H1 (cell line): ENCODE measurements at regions not wholly inside any gene's neighbourhood (a gene's known extent, or its start where the extent isn't known, plus 50 kb on each side); places are given as distances from the start of the nearest gene placed in this dataset.

Experiments
- CTCF ChIA-PET: fragments of 300-600 bp; sonication (Branson Sonifier 250); formaldehyde crosslinking; loops from one replicate; lab custom pipeline; 2021; ENCODE audit not compliant: partially characterized antibody; lab: Charles Lee
- POLR2A ChIA-PET: fragments of 300-600 bp; sonication (Branson Sonifier 250); formaldehyde crosslinking; loops from one replicate; lab custom pipeline; 2021; ENCODE audit warnings: inconsistent platforms; ENCODE audit not compliant: partially characterized antibody; lab: Charles Lee
- DNase-seq, 2 experiments: peaks; one replicate each; pipeline versions ENCODE4 v3.0.0 to v3.0.0-alpha.2; 2010 to 2022; ENCODE audit warnings: low spot score in 2 of 2, low read depth in 1 of 2, mixed read lengths in 1 of 2
- FAIRE-seq: peaks from 2 replicates; lab custom pipeline; 2011; peaks lifted over from hg19 to GRCh38; lab: Jason Lieb, UNC
- H2AFZ ChIP-seq: 2 replicates; pipeline ENCODE4 v1.8.1; 2012; ENCODE audit warnings: low read length, inconsistent platforms
- H2AK5ac ChIP-seq: 2 replicates; pipeline ENCODE4 v1.6.1; 2013; ENCODE audit warnings: low read depth, low read length
- H2BK120ac ChIP-seq: replicated peaks from 2 replicates; pipeline ENCODE3; 2013; ENCODE audit warnings: low read depth, low read length, inconsistent platforms
- H2BK12ac ChIP-seq: 2 replicates; pipeline ENCODE4 v1.6.1; 2013; ENCODE audit warnings: low read depth, low read length
- H2BK15ac ChIP-seq: 2 replicates; pipeline ENCODE4 v1.6.1; 2013; ENCODE audit warnings: low read length
- H2BK20ac ChIP-seq: 2 replicates; pipeline ENCODE4 v1.6.1; 2013; ENCODE audit warnings: low read length
- H2BK5ac ChIP-seq: 2 replicates; pipeline ENCODE4 v1.6.1; 2013; ENCODE audit warnings: low read depth, low read length
- H3K14ac ChIP-seq: 2 replicates; pipeline ENCODE4 v1.6.1; 2013; ENCODE audit warnings: inconsistent platforms; ENCODE audit not compliant: insufficient read length
- H3K18ac ChIP-seq: 2 replicates; pipeline ENCODE4 v1.6.1; 2013; ENCODE audit warnings: low read length; ENCODE audit errors: extremely low read depth
- H3K23ac ChIP-seq: 2 replicates; pipeline ENCODE4 v1.6.1; 2013; ENCODE audit warnings: inconsistent platforms; ENCODE audit not compliant: insufficient read length
- H3K23me2 ChIP-seq: 2 replicates; pipeline ENCODE4 v1.6.1; 2013; ENCODE audit warnings: low read depth, low read length
- H3K27ac ChIP-seq: 2 replicates; pipeline ENCODE4 v1.6.1; 2011; ENCODE audit warnings: low read depth, low read length, inconsistent platforms
- H3K27me3 ChIP-seq, 4 experiments: replicated peaks in 1 of 4; 1 replicate in 1 of 4; 2 replicates in 3 of 4; pipeline versions ENCODE4 v1.6.1 to v1.8.1; 2011 to 2013; ENCODE audit warnings: low read length in 3 of 4, mild to moderate bottlenecking in 3 of 4, inconsistent platforms in 2 of 4, mixed read lengths in 2 of 4, moderate library complexity in 1 of 4; ENCODE audit not compliant: control insufficient read depth in 3 of 4, insufficient read depth in 3 of 4; ENCODE audit errors: extremely low read depth in 1 of 4
- H3K36me3 ChIP-seq, 4 experiments: 2 replicates each; pipeline versions ENCODE4 v1.6.1 to v1.8.1; 2011 to 2013; ENCODE audit warnings: mild to moderate bottlenecking in 4 of 4, low read length in 3 of 4, moderate library complexity in 2 of 4, control low read depth in 1 of 4, inconsistent platforms in 1 of 4; ENCODE audit not compliant: insufficient read depth in 4 of 4, control insufficient read depth in 2 of 4
- H3K4ac ChIP-seq: replicated peaks from 2 replicates; pipeline ENCODE3; 2013; ENCODE audit warnings: low read length, low read depth, mixed read lengths, inconsistent platforms; ENCODE audit not compliant: insufficient read length
- H3K4me1 ChIP-seq, 4 experiments: replicated peaks in 1 of 4; 1 replicate in 1 of 4; 2 replicates in 3 of 4; pipeline versions ENCODE4 v1.6.1 to v1.8.1; 2011 to 2013; ENCODE audit warnings: low read length in 3 of 4, inconsistent platforms in 2 of 4, mixed read lengths in 1 of 4; ENCODE audit not compliant: insufficient read depth in 4 of 4, control insufficient read depth in 3 of 4
- H3K4me2 ChIP-seq, 2 experiments: 2 replicates each; pipeline versions ENCODE4 v1.6.1 to v1.8.1; 2011 to 2013; ENCODE audit warnings: low read depth in 2 of 2, low read length in 2 of 2, control low read depth in 1 of 2, inconsistent platforms in 1 of 2, mild to moderate bottlenecking in 1 of 2; ENCODE audit not compliant: insufficient read depth in 1 of 2
- H3K4me3 ChIP-seq, 4 experiments: fragments of 200-600, 300-600 bp in 1 of 4; sonication (generic), shearing (Covaris generic), sonication (Bioruptor Twin) in 1 of 4; 2 replicates each; pipeline versions ENCODE4 v1.5.1 to v1.8.1; 2011 to 2016; ENCODE audit warnings: low read length in 4 of 4, low read depth in 3 of 4, control low read depth in 2 of 4, inconsistent platforms in 2 of 4, mild to moderate bottlenecking in 2 of 4, mixed read lengths in 1 of 4, moderate library complexity in 1 of 4; ENCODE audit not compliant: insufficient read depth in 2 of 4; ENCODE audit errors: extremely low read depth in 1 of 4
- H3K56ac ChIP-seq: replicated peaks from 2 replicates; pipeline ENCODE3; 2013; ENCODE audit warnings: low read depth, mild to moderate bottlenecking, mixed read lengths, low read length, inconsistent platforms; ENCODE audit not compliant: insufficient read length
- H3K79me1 ChIP-seq: 2 replicates; pipeline ENCODE4 v1.6.1; 2013; ENCODE audit warnings: low read depth, low read length, control low read depth
- H3K79me2 ChIP-seq, 2 experiments: 2 replicates each; pipeline versions ENCODE4 v1.6.1 to v1.8.1; 2012 to 2013; ENCODE audit warnings: low read length in 2 of 2, mild to moderate bottlenecking in 2 of 2, inconsistent platforms in 1 of 2; ENCODE audit not compliant: insufficient read depth in 2 of 2, control insufficient read depth in 1 of 2
- H3K9ac ChIP-seq, 4 experiments: replicated peaks in 1 of 4; 1 replicate in 1 of 4; 2 replicates in 3 of 4; pipeline versions ENCODE4 v1.6.1 to v1.8.1; 2011 to 2013; ENCODE audit warnings: low read depth in 3 of 4, low read length in 3 of 4, control low read depth in 2 of 4, mild to moderate bottlenecking in 2 of 4, moderate library complexity in 2 of 4, inconsistent platforms in 1 of 4; ENCODE audit errors: extremely low read depth in 1 of 4
- H3K9me3 ChIP-seq, 2 experiments: 2 replicates each; pipeline versions ENCODE4 v1.6.1 to v1.8.1; 2012 to 2013; ENCODE audit warnings: mild to moderate bottlenecking in 2 of 2, moderate library complexity in 2 of 2, control low read depth in 1 of 2, inconsistent platforms in 1 of 2, low read depth in 1 of 2, low read length in 1 of 2, mixed read lengths in 1 of 2; ENCODE audit not compliant: insufficient read depth in 2 of 2
- H4K20me1 ChIP-seq, 2 experiments: replicated peaks in 1 of 2; 2 replicates each; pipeline versions ENCODE3 to v1.8.1; 2011 to 2013; ENCODE audit warnings: inconsistent platforms in 2 of 2, low read length in 2 of 2, mild to moderate bottlenecking in 1 of 2; ENCODE audit not compliant: insufficient read depth in 2 of 2, control insufficient read depth in 1 of 2
- H4K5ac ChIP-seq: 2 replicates; pipeline ENCODE4 v1.6.1; 2013; ENCODE audit warnings: low read length, low read depth, mixed read lengths, inconsistent platforms; ENCODE audit not compliant: insufficient read length
- H4K8ac ChIP-seq: 2 replicates; pipeline ENCODE4 v1.8.0; 2013; ENCODE audit warnings: mild to moderate bottlenecking, moderate library complexity, low read length, inconsistent platforms; ENCODE audit not compliant: insufficient read depth; ENCODE audit errors: extremely low read depth
- H4K91ac ChIP-seq: replicated peaks from 2 replicates; pipeline ENCODE3; 2013; ENCODE audit warnings: low read length, mixed read lengths, inconsistent platforms; ENCODE audit not compliant: insufficient read length
- CHD1 ChIP-seq: IDR thresholded peaks from 2 replicates; pipeline ENCODE4 v1.6.1; 2012; ENCODE audit warnings: low read depth, low read length, improper control_type of control experiment
- CHD2 ChIP-seq: IDR thresholded peaks from 2 replicates; pipeline ENCODE4 v1.6.1; 2012; ENCODE audit warnings: low read length, improper control_type of control experiment
- CTBP2 ChIP-seq: IDR thresholded peaks from 2 replicates; pipeline ENCODE4 v1.7.0; 2011; ENCODE audit warnings: borderline replicate concordance, mild to moderate bottlenecking, moderate library complexity, mixed read lengths, low read length; ENCODE audit not compliant: insufficient read depth, insufficient read length
- EZH2 ChIP-seq: fragments of 200-600 bp; sonication (generic); IDR thresholded peaks from 2 replicates; pipeline ENCODE4 v1.7.1; 2012; ENCODE audit warnings: low read depth, mild to moderate bottlenecking, moderate library complexity, low read length, inconsistent platforms; ENCODE audit not compliant: severe bottlenecking
- HDAC6 ChIP-seq: IDR thresholded peaks from one replicate; pipeline ENCODE4 v1.7.1; 2012; ENCODE audit warnings: low read depth, mild to moderate bottlenecking, inconsistent platforms, low read length, moderate library complexity
- NANOG ChIP-seq: IDR thresholded peaks from 2 replicates; pipeline ENCODE4 v1.6.1; 2011; ENCODE audit warnings: low read length, low read depth, mild to moderate bottlenecking, inconsistent platforms; ENCODE audit not compliant: insufficient read depth, poor library complexity, severe bottlenecking
- POU5F1 ChIP-seq: IDR thresholded peaks from 2 replicates; pipeline ENCODE4 v1.6.1; 2011; ENCODE audit warnings: low read depth, mild to moderate bottlenecking, low read length, moderate library complexity
- RBBP5 ChIP-seq: IDR thresholded peaks from 2 replicates; pipeline ENCODE4 v1.7.1; 2012; ENCODE audit warnings: low read depth, mild to moderate bottlenecking, inconsistent platforms, low read length, moderate library complexity, borderline replicate concordance
- SIRT6 ChIP-seq: IDR thresholded peaks from one replicate; pipeline ENCODE4 v1.7.1; 2012; ENCODE audit warnings: low read length, inconsistent platforms
- SP2 ChIP-seq: IDR thresholded peaks from 2 replicates; pipeline ENCODE4 v1.6.1; 2012; ENCODE audit warnings: mild to moderate bottlenecking, low read length, inconsistent platforms
- SP4 ChIP-seq: IDR thresholded peaks from 2 replicates; pipeline ENCODE4 v1.6.1; 2012; ENCODE audit warnings: low read length, inconsistent platforms
- SUZ12 ChIP-seq: fragments of 200-600 bp; sonication (generic); IDR thresholded peaks from 2 replicates; pipeline ENCODE4 v1.6.1; 2012; ENCODE audit warnings: mild to moderate bottlenecking, inconsistent platforms, low read length, moderate library complexity, mixed read lengths
- TAF1 ChIP-seq: IDR thresholded peaks from 2 replicates; pipeline ENCODE4 v1.6.1; 2011; ENCODE audit warnings: mild to moderate bottlenecking, low read depth, low read length
- TAF7 ChIP-seq: optimal IDR thresholded peaks from 2 replicates; pipeline ENCODE3; 2011; ENCODE audit warnings: low read depth, mild to moderate bottlenecking, inconsistent platforms, low read length, moderate library complexity, borderline replicate concordance
- TEAD4 ChIP-seq: IDR thresholded peaks from 2 replicates; pipeline ENCODE4 v1.6.1; 2012; ENCODE audit warnings: low read depth, low read length, inconsistent platforms, mixed read lengths
- WGBS, 2 experiments: shearing (Covaris generic) in 1 of 2; methylation state at CpG; one replicate each; pipeline versions ENCODE4 v1.1.6 to v1.1.7; 2013 to 2015; ENCODE audit warnings: low lambda C conversion rate in 2 of 2, mixed read lengths in 2 of 2, inconsistent platforms in 1 of 2, low coverage in 1 of 2, missing lambda C conversion rate in 1 of 2; ENCODE audit not compliant: insufficient replicate concordance in 2 of 2, insufficient coverage in 1 of 2, insufficient read length in 1 of 2; ENCODE audit errors: extremely low coverage in 1 of 2, missing lambda C conversion rate in 1 of 2; 5-methylcytosine and 5-hydroxymethylcytosine counted together

GRCh38 chr10:65808687-65809333 is 1117.0 kb upstream of the LRRTM3 start:
- no peaks in the 10 kb centered on the region for H3K36me3 ChIP-seq
- no peak overlapping the region for H3K27ac ChIP-seq
- no peak overlapping the region for H3K23ac ChIP-seq
- no peak overlapping the region for H4K91ac ChIP-seq
- CTCF ChIA-PET = no interaction called here
- no peak overlapping the region for H2AFZ ChIP-seq
- H3K23me2 ChIP-seq = no peaks in the 10 kb centered on the region
- DNase-seq = no peak
- H4K8ac ChIP-seq = no peak overlapping the region
- no peak overlapping the region for H3K4me3 ChIP-seq
- no peak overlapping the region for H4K5ac ChIP-seq
- no peak overlapping the region for H3K4ac ChIP-seq
- POLR2A ChIA-PET = no interaction called here
- H4K20me1 ChIP-seq = no peaks in the 10 kb centered on the region
- no peaks in the 10 kb centered on the region for H3K4me1 ChIP-seq
- H3K79me2 ChIP-seq = no peaks in the 10 kb centered on the region
- FAIRE-seq = no peak
- 96% methylated on average over 3 of the region's 3 CpGs; no CpG with 5 or more reads in 1 of the 2 experiments for WGBS, 2 experiments
- peaks cover 0 to 1% (median 0%) of the 10 kb centered on the region in 4 experiments; a peak in 1 of 7 replicates for H3K27me3 ChIP-seq
- H2BK12ac ChIP-seq = no peak overlapping the region
- H3K18ac ChIP-seq = no peak overlapping the region
- H3K14ac ChIP-seq = no peak overlapping the region
- no peak overlapping the region for H2BK5ac ChIP-seq
- H3K56ac ChIP-seq = no peak overlapping the region
- H3K79me1 ChIP-seq = no peaks in the 10 kb centered on the region
- H3K9ac ChIP-seq = peak overlapping the region in 1 of 4 experiments; percentile 8; a peak in 1 of 7 replicates
- H3K4me2 ChIP-seq = no peak overlapping the region
- H2BK20ac ChIP-seq = no peak overlapping the region
- H2BK120ac ChIP-seq = no peak overlapping the region
- H2BK15ac ChIP-seq = no peak overlapping the region
- no peak overlapping the region for H2AK5ac ChIP-seq
- peaks cover 0 to 7% of the 10 kb centered on the region in 2 experiments; a peak in 1 of 4 replicates for H3K9me3 ChIP-seq
- no peak for TF ChIP-seq EZH2
- no peak for TF ChIP-seq CTBP2
- no peak for TF ChIP-seq TAF7
- no peak for TF ChIP-seq SP2
- no peak for TF ChIP-seq SP4
- TF ChIP-seq POU5F1 = no peak
- TF ChIP-seq SUZ12 = no peak
- no peak for TF ChIP-seq NANOG
- TF ChIP-seq CHD2 = no peak
- TF ChIP-seq SIRT6 = no peak
- TF ChIP-seq TEAD4 = no peak
- TF ChIP-seq RBBP5 = no peak
- no peak for TF ChIP-seq TAF1
- no peak for TF ChIP-seq CHD1
- no peak for TF ChIP-seq HDAC6
